Natural killer cell (primary cell): ENCODE measurements at regions not wholly inside any gene's neighbourhood (a gene's known extent, or its start where the extent isn't known, plus 50 kb on each side); places are given as distances from the start of the nearest gene placed in this dataset.
A peak's percentile ranks its signal among the peaks of the same experiment; 100 is the strongest.

Experiments
- ATAC-seq, 3 donors: fragments of 150-1000 bp in 2 of 3; fragments of 200-7000 bp in 1 of 3; cut with Tn5 transposase; 1 replicate in 1 of 3; 2 replicates in 2 of 3; pipeline ENCODE4 v1.10.0; 2021; ENCODE audit warnings: mild to moderate bottlenecking in 2 of 3, moderate library complexity in 2 of 3
- DNase-seq, 2 donors: peaks; one replicate each; pipeline versions ENCODE4 v3.0.0 to v3.0.0-alpha.2; 2013 to 2021; ENCODE audit warnings: mixed read lengths in 1 of 2
- H3K27ac ChIP-seq: one replicate; pipeline ENCODE4 v1.5.1; 2013; ENCODE audit warnings: mild to moderate bottlenecking, low read length
- H3K27me3 ChIP-seq: one replicate; pipeline ENCODE4 v1.6.1; 2013; ENCODE audit warnings: low read length; ENCODE audit not compliant: control insufficient read depth, insufficient read depth
- H3K36me3 ChIP-seq: one replicate; pipeline ENCODE4 v1.6.1; 2013; ENCODE audit warnings: low read length; ENCODE audit not compliant: control insufficient read depth, insufficient read depth
- H3K4me1 ChIP-seq: one replicate; pipeline ENCODE4 v1.6.1; 2013; ENCODE audit warnings: low read length; ENCODE audit not compliant: control insufficient read depth, insufficient read depth
- H3K4me3 ChIP-seq: one replicate; pipeline ENCODE4 v1.5.1; 2013; ENCODE audit warnings: low read length
- H3K9me3 ChIP-seq: one replicate; pipeline ENCODE4 v1.6.1; 2013; ENCODE audit warnings: low read length; ENCODE audit not compliant: control insufficient read depth, insufficient read depth
- H3K27ac Mint-ChIP-seq, 2 donors: one replicate each; pipeline ENCODE4 v1.8.0; 2022; ENCODE audit warnings: mild to moderate bottlenecking in 2 of 2, mixed read lengths in 2 of 2, moderate library complexity in 1 of 2
- H3K27me3 Mint-ChIP-seq, 2 donors: one replicate each; pipeline ENCODE4 v1.8.0; 2022; ENCODE audit warnings: low read depth in 2 of 2, mixed read lengths in 2 of 2
- H3K36me3 Mint-ChIP-seq: one replicate; pipeline ENCODE4 v1.8.0; 2022; ENCODE audit warnings: mixed read lengths
- H3K4me1 Mint-ChIP-seq, 2 donors: one replicate each; pipeline ENCODE4 v1.8.0; 2022; ENCODE audit warnings: mixed read lengths in 2 of 2
- H3K4me3 Mint-ChIP-seq: one replicate; pipeline ENCODE4 v1.8.0; 2022; ENCODE audit warnings: mild to moderate bottlenecking, moderate library complexity, mixed read lengths
- H3K9me3 Mint-ChIP-seq, 2 donors: one replicate each; pipeline ENCODE4 v1.8.0; 2022; ENCODE audit warnings: mixed read lengths in 2 of 2
- CTCF ChIP-seq: fragments of 200-600 bp; IDR thresholded peaks from one replicate; pipeline ENCODE4 v1.8.0; 2022; ENCODE audit warnings: antibody characterized with exemption
- WGBS: methylation state at CpG from one replicate; pipeline ENCODE4 v1.1.7; 2013; ENCODE audit warnings: missing lambda C conversion rate; ENCODE audit not compliant: insufficient coverage; 5-methylcytosine and 5-hydroxymethylcytosine counted together
- intact Hi-C: fragments of 100-400 bp; cut with micrococcal nuclease; formaldehyde crosslinking; loops from one replicate; pipeline ENCODE4 v1.14.2; 2022

GRCh38 chr2:222057347-222058073 lies 241.3 kb downstream of the PAX3 start:
- intact Hi-C loops: no loop called here
- H3K27me3 ChIP-seq: no peaks in the 10 kb centered on the region
- H3K4me1 Mint-ChIP-seq: no peaks in the 10 kb centered on the region

GRCh38 chr2:222055328-222055727 lies 243.5 kb downstream of the PAX3 start:
- Mint-ChIP-seq H3K27ac (no peak overlapping the region), H3K9me3 (peaks cover 0 to 2% of the 10 kb centered on the region in 2 donors), H3K27me3 (peaks cover 7 to 10% of the 10 kb centered on the region in 2 donors), H3K4me1 (no peaks in the 10 kb centered on the region), H3K4me3 (no peak overlapping the region), H3K36me3 (no peaks in the 10 kb centered on the region)
- H3K4me3 ChIP-seq: no peak overlapping the region
- H3K27ac ChIP-seq: no peak overlapping the region
- no peaks in the 10 kb centered on the region for H3K36me3 ChIP-seq
- no peaks in the 10 kb centered on the region for H3K9me3 ChIP-seq
- WGBS: 18% methylated on average over 4 of the region's 4 CpGs
- ATAC-seq: no peak
- H3K27me3 ChIP-seq: no peaks in the 10 kb centered on the region
- TF ChIP-seq CTCF: no peak
- intact Hi-C loops: no loop called here
- no peaks in the 10 kb centered on the region for H3K4me1 ChIP-seq
- no peak for DNase-seq

More at GRCh38 chr2:222057347-222058073, 241.3 kb downstream of the PAX3 start:
- H3K36me3 Mint-ChIP-seq: no peaks in the 10 kb centered on the region
- peak; percentile 58 for TF ChIP-seq CTCF
- H3K9me3 Mint-ChIP-seq: peaks cover 0 to 2% of the 10 kb centered on the region in 2 donors
- no peak overlapping the region for H3K4me3 ChIP-seq
- no peaks in the 10 kb centered on the region for H3K36me3 ChIP-seq
- H3K9me3 ChIP-seq: no peaks in the 10 kb centered on the region
- H3K27ac ChIP-seq: no peak overlapping the region
- WGBS: 29% methylated on average over 6 of the region's 6 CpGs
- DNase-seq (peak in 1 of 2 donors; percentile 4), ATAC-seq (no peak)
- H3K4me1 ChIP-seq: no peaks in the 10 kb centered on the region
- H3K27ac Mint-ChIP-seq: no peak overlapping the region
- no peak overlapping the region for H3K4me3 Mint-ChIP-seq
- peaks cover 7 to 10% of the 10 kb centered on the region in 2 donors for H3K27me3 Mint-ChIP-seq

GRCh38 chr2:222054813-222055212 lies 244.0 kb downstream of the PAX3 start:
- TF ChIP-seq CTCF: no peak
- DNase-seq (no peak), ATAC-seq (no peak)
- no peak overlapping the region for H3K27ac ChIP-seq
- H3K9me3 ChIP-seq: no peaks in the 10 kb centered on the region
- no peak overlapping the region for H3K4me3 ChIP-seq
- no peaks in the 10 kb centered on the region for H3K27me3 ChIP-seq
- H3K36me3 ChIP-seq: no peaks in the 10 kb centered on the region
- Mint-ChIP-seq H3K4me3 (no peak overlapping the region), H3K27me3 (peaks cover 7 to 10% of the 10 kb centered on the region in 2 donors), H3K27ac (no peak overlapping the region), H3K9me3 (peaks cover 0 to 2% of the 10 kb centered on the region in 2 donors), H3K4me1 (no peaks in the 10 kb centered on the region), H3K36me3 (no peaks in the 10 kb centered on the region)
- 82% methylated on average over 2 of the region's 3 CpGs for WGBS
- intact Hi-C loops: no loop called here
- H3K4me1 ChIP-seq: no peaks in the 10 kb centered on the region

GRCh38 chr2:222052934-222053367 lies 245.8 kb downstream of the PAX3 start:
- 11% methylated on average over 9 of the region's 9 CpGs for WGBS

More at GRCh38 chr2:222052934-222053367, 245.8 kb downstream of the PAX3 start:
- H3K27me3 Mint-ChIP-seq: peaks cover 7% of the 10 kb centered on the region in 2 donors
- ATAC-seq: no peak
- H3K36me3 Mint-ChIP-seq: no peaks in the 10 kb centered on the region
- no peaks in the 10 kb centered on the region for H3K27me3 ChIP-seq
- DNase-seq: no peak
- H3K36me3 ChIP-seq: no peaks in the 10 kb centered on the region
- no peak for TF ChIP-seq CTCF
- no peak overlapping the region for H3K4me3 ChIP-seq
- H3K27ac ChIP-seq: no peak overlapping the region
- H3K9me3 Mint-ChIP-seq: peaks cover 0 to 2% of the 10 kb centered on the region in 2 donors
- no peaks in the 10 kb centered on the region for H3K9me3 ChIP-seq
- intact Hi-C loops: no loop called here
- H3K27ac Mint-ChIP-seq: no peak overlapping the region
- H3K4me1 ChIP-seq: no peaks in the 10 kb centered on the region
- no peak overlapping the region for H3K4me3 Mint-ChIP-seq
- H3K4me1 Mint-ChIP-seq: no peaks in the 10 kb centered on the region
